ENCODE measurements at regions not wholly inside any gene's neighbourhood (a gene's known extent, or its start where the extent isn't known, plus 50 kb on each side); places are given as distances from the start of the nearest gene placed in this dataset.
"Not testable (repeated sequence)": the region's sequence is repeated elsewhere in the genome, so short reads cannot be mapped to it uniquely, and the experiment has no call there.

GRCh38 chr3:161639095-161639494, 142.5 kb downstream of the OTOL1 start:
- TF ChIP-seq POLR2AphosphoS5 (IDR thresholded peaks at IDR 0.05; ENCODE audit: insufficient read depth in 1 of 2, low read depth in 1 of 2); POLR2A (IDR thresholded peaks at IDR 0.05): not testable (repeated sequence)
